ENCODE measurements at regions not wholly inside any gene's neighbourhood (a gene's known extent, or its start where the extent isn't known, plus 50 kb on each side); places are given as distances from the start of the nearest gene placed in this dataset.
"Not testable (repeated sequence)": the region's sequence is repeated elsewhere in the genome, so short reads cannot be mapped to it uniquely, and the experiment has no call there.

- no peak for DNase-seq (ENCODE audit: low read depth in 3 of 3)
These were observed 149.9 kb upstream of the FBXO33 start for GRCh38 chr14:39582028-39582654.

GRCh38 chr14:39581474-39581873 lies 149.2 kb upstream of the FBXO33 start:
- DNase-seq (ENCODE audit: low read depth in 3 of 3) = no peak

- no peak for DNase-seq (ENCODE audit: low read depth in 3 of 3)
These were observed 148.5 kb upstream of the FBXO33 start for GRCh38 chr14:39580696-39581095.

GRCh38 chr14:39576736-39577135 lies 144.5 kb upstream of the FBXO33 start:
- no peak for DNase-seq (ENCODE audit: low read depth in 3 of 3)

GRCh38 chr14:39576258-39576657 lies 144.0 kb upstream of the FBXO33 start:
- no peak for DNase-seq (ENCODE audit: low read depth in 3 of 3)

GRCh38 chr14:39568809-39569538 lies 136.7 kb upstream of the FBXO33 start:
- DNase-seq (ENCODE audit: low read depth in 3 of 3) = no peak

GRCh38 chr14:39566795-39567194 lies 134.6 kb upstream of the FBXO33 start:
- DNase-seq (ENCODE audit: low read depth in 3 of 3) = no peak

GRCh38 chr14:39563361-39563760 lies 131.1 kb upstream of the FBXO33 start:
- DNase-seq (ENCODE audit: low read depth in 3 of 3) = no peak

GRCh38 chr14:39562175-39562574 lies 129.9 kb upstream of the FBXO33 start:
- no peak for DNase-seq (ENCODE audit: low read depth in 3 of 3)

GRCh38 chr14:39558525-39558924 lies 126.3 kb upstream of the FBXO33 start:
- DNase-seq (ENCODE audit: low read depth in 3 of 3) = no peak

GRCh38 chr14:39555749-39556148 lies 123.5 kb upstream of the FBXO33 start:
- DNase-seq (ENCODE audit: low read depth in 3 of 3) = no peak

GRCh38 chr14:39554576-39554975 lies 122.3 kb upstream of the FBXO33 start:
- no peak for DNase-seq (ENCODE audit: low read depth in 3 of 3)

- no peak for DNase-seq (ENCODE audit: low read depth in 3 of 3)
These were observed 116.1 kb upstream of the FBXO33 start for GRCh38 chr14:39548358-39548757.

GRCh38 chr14:39547845-39548244 lies 115.6 kb upstream of the FBXO33 start:
- no peak for DNase-seq (ENCODE audit: low read depth in 3 of 3)

GRCh38 chr14:39505812-39506211 lies 73.6 kb upstream of the FBXO33 start:
- DNase-seq (ENCODE audit: low read depth in 3 of 3) = no peak

- no peak for DNase-seq (ENCODE audit: low read depth in 3 of 3)
These were observed 68.0 kb upstream of the FBXO33 start for GRCh38 chr14:39500253-39500652.

- DNase-seq (ENCODE audit: low read depth in 3 of 3) = no peak
These were observed 67.3 kb upstream of the FBXO33 start for GRCh38 chr14:39499514-39499913.

GRCh38 chr14:39497677-39498076 lies 65.4 kb upstream of the FBXO33 start:
- DNase-seq (ENCODE audit: low read depth in 3 of 3) = not testable (repeated sequence)

- no peak for DNase-seq (ENCODE audit: low read depth in 3 of 3)
These were observed 60.0 kb upstream of the FBXO33 start for GRCh38 chr14:39492267-39492666.

- no peak for DNase-seq (ENCODE audit: low read depth in 3 of 3)
These were observed 58.9 kb upstream of the FBXO33 start for GRCh38 chr14:39491134-39491571.

GRCh38 chr14:39488600-39488999 lies 56.4 kb upstream of the FBXO33 start:
- no peak for DNase-seq (ENCODE audit: low read depth in 3 of 3)

- no peak for DNase-seq (ENCODE audit: low read depth in 3 of 3)
These were observed 51.4 kb upstream of the FBXO33 start for GRCh38 chr14:39483682-39484081.
